GM21619 (cell line): ENCODE measurements at regions not wholly inside any gene's neighbourhood (a gene's known extent, or its start where the extent isn't known, plus 50 kb on each side); places are given as distances from the start of the nearest gene placed in this dataset.
"Not testable (repeated sequence)": the region's sequence is repeated elsewhere in the genome, so short reads cannot be mapped to it uniquely, and the experiment has no call there.

ENCODE experiments used
- ATAC-seq: cut with Tn5 transposase; IDR thresholded peaks from one replicate; pipeline ENCODE4 v1.9.1; 2021; ENCODE audit not compliant: unreplicated experiment

DNA sequence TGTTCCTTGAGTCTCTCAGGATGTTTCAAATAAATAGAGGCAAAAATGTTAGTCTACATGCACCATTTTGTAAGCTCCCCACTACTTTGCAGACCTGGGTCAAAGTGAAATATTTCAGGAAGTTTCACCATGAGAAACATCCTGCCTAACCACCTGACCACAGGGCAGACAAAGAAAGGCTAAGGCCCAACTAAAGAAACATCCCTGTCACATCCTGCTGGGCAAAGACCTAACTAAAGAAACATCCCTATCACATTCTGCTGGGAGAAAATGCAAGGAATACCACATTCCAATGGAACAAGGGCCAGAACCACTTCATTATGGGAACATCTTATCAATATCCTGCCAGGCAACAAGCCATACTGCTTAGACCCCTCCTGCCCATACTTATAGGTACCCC is 1303.4 kb downstream of the TECRL start:
- ATAC-seq, result no peak

DNA sequence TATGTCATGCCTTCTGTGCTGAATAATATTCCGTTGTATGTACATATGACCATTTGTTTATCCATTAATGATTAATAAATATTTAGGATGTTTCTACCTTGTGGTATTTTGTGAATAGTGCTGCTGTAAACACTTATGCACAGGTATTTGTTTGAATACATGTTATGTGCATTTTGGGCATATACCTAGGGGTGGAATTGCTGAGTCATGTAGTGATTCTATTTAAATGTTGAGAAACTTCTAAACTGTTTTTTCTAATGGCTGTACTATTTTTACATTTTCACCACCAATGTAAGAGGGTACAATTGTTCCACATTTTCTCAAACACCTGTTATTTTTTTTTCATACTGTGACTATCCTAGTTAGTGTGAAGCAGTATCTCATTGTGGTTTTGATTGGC is 1318.6 kb downstream of the TECRL start:
- ATAC-seq, result no peak

DNA sequence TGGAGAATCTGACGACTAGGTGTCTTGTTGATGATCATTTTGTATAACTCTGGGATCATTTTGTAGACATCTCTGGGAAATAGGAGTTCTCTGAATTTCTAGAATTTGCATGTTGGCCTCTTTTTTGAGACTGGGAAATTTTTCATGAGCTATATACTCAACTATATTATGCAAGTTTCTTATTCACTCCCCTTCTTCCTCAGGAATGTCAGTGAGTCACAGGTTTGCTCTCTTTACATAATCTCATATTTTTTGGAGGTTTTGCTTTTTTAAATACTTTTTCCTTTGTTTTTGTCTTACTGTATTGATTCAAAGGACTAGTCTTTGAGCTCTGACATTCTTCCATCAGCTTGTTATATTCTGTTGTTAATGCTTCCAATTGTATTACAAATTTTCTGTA is 1324.2 kb downstream of the TECRL start:
- ATAC-seq, result no peak

DNA sequence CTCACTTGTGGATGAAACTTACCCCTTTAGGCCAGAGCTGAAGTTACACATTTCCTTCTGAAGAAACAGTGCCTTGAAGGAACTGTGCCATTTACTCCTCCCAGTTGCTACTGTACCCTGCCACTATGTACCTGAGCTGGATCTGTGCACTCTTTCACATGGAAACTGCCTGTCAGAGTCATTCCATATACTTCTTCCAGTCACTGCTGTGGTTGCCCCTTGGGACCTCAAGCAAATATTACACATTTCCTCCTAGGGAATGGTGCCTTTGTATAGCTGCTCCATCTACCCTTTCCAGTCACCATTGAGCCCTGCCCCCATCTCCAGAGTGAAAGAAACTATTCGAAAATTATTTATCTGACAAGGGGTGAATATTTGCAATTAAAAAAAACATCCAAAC is 1328.3 kb downstream of the TECRL start:
- no peak for ATAC-seq

DNA sequence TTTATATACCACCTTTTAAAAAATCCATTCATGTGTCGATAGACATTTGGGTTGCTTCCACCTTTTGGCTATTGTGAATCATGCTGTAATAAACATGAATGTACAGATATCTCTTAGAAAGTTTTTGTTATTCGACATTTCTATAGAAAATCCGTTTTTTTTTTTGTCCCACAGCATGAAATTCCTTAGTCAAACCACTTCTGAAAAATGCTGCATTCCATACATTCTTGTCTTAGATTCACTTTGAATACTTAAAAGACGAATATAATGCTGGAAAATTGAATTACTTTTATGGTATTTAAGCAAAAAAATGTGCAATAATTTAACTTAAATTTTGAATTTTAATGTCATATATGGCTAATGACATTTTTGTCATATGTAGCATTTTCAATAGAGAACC is 1345.5 kb downstream of the TECRL start:
- ATAC-seq, result no peak

DNA sequence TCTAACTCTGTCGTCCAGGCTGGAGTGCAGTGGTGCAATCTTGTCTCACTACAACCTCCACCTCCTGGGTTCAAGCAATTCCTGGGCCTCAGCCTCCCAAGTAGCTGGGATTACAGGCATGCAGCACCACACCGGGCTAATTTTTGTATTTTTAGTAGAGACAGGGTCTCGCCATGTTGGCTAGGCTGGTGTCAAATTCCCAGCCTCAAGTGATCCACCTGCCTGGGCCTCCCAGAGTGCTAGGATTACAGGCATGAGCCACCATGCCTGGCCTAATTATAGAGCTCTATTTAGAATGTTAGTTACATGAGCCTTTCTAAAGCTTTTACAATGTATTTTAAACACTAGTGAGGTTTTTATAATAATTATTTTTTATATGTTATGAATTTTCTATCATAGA is 1346.4 kb downstream of the TECRL start:
- ATAC-seq, result not testable (repeated sequence)

DNA sequence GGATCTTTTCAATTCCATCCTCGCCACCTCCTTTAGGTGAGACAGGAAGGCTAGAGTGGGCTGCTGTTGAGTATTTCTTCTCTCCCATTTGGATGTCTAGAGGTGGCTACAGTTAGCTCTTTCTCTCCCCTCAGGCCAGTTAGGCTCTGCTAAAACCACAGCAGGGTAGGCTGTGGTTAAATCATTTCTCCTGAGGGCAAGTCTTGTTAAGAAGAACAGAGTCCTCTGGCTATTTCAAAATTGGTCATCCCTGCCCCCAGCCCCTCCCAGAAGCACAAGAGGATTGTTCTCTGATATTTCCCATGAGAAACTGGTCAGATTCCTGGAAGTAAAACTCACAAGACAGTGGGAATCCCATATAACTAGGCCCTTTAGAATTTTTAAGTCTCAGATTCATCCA is 1359.5 kb downstream of the TECRL start:
- ATAC-seq, result no peak

DNA sequence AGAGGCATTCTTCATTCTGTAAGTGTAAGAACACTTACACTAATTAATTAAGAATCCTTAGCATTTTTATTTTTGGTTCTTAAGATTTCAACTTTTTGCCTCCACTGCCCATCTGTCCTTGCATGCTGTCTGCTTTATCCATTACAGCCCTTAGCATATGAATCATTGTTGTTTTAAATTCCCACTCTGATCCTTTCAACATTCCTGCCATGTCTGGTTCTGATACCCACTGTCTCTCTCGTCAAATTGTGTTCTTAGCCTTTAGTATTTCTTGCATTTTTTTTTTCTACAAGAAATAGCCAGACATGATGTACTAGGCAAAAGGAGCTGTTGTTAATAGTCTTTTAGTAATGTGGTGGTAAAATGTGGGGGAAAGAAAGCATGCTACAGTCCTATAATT is 1360.0 kb downstream of the TECRL start:
- ATAC-seq, result no peak

DNA sequence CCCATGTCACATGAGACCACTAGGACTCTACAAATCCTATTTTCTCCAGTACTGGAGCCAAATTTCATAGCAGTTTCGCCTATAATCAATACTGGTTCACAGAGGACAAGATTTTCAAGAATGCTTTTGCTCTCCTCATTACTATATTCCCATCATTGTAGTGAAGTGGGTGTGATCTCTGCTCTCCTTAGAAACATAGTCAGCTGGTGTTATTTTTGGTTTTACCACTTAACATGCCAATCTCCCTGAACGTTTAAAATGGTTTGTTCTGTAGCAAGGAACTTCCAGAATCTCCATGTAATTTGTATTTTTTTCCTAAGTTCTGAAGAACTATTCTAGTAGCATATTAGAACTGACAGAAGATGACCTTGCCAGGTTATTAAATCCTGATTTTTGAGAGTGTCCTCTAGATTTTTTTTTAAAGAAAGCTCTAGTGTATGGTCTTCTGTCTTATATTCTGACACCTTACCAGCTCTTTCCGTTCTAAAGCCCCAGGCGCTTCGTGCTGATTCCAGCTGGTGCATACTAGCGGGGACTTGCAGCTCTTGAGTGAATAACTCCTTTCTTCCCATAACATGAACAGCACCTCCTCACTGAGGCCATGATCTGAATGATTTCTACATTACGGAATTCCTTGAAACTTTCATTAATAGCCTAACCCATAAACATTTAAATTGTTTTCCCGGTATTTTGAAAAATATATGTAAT is 1372.9 kb downstream of the TECRL start:
- no peak for ATAC-seq

DNA sequence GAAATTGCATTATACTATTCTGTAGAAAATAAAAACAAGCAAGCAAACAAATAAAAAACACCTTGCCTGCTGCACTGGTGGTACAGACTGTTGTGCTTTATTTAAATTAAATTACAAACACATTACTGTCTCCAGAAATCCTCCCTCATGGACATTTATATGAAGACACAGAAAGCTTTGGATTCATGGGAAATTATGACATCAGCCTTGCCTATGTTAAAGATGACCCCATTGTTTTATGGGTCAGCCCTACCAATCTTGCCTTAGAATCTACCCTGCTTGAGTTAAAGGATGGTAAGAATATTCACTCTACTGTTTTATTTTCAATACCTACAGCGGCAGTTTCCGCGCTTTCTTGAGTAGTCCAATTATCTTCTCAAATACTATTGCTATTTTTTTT is 1379.9 kb downstream of the TECRL start:
- no peak for ATAC-seq

DNA sequence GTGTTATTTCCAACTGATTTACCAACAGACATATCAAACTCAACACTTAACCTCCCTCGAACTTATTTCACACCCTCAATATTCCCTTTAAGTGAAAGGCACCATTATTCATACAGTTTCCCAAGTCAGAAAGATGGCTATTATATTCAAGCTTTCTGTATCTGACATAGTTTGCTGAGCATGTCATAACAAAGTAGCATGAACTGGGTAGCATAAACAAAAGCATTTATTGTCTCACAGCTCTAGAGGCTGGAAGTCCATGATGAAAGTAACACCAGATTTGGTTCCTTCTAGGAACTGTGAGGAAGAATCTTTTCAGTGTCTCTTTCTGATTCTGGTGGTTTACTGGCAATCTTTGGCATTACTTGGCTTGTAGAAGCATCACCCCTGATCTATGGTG is 1388.6 kb downstream of the TECRL start:
- ATAC-seq, result no peak

DNA sequence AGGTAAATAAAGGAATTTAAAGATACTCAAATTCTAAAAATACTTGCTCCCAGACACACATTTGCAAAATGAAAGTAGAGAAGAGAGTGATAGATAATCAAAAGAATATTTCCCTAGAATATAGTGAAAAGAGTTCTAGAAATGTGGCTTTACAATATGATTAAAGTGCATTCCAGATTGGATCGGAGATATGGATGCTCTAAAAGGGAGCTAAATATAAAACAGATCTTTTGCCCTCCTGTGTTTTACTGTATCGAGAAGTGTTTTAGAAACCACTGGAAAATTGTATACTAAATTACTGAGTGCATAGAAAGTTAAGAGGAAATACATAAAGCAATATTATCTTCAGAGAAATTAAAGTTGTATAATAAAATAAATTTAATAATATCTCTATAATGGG is 1392.0 kb downstream of the TECRL start:
- no peak for ATAC-seq

DNA sequence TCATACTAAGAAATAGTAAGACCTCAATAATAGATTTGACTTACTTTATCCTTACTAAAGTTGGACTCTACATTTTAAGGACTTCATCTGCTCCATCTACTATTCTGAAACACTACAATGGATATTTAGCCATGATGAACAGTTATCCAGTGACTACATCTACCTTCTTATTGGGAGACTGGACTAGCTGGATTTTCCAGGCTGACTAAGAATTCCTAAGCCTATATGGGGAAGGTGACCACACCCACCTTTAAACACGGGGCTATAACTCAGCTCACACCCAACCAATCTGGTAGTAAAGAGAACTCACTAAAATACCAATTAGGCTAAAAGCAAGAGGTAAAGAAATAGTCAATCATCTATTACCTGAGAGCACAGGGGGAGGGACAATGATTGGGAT is 1438.4 kb downstream of the TECRL start:
- no peak for ATAC-seq

DNA sequence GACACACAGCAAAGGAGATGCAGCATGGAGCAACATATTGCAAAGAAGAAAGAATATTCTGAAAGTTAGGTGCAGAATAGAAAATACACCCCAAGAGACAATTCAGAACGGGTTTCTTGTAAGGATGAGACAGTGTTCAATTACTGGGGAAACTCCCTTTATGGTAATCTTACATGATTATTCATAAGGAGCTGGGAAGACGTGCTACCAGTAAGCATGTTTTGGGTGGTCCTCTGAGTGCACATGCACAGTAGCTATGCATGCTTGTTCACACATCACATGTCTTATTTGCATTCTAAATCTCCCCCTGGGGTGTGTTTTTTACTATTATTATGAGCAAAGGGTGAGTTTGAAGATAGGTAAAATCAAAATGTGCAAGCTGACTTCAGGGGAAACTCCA is 1448.8 kb downstream of the TECRL start:
- no peak for ATAC-seq

DNA sequence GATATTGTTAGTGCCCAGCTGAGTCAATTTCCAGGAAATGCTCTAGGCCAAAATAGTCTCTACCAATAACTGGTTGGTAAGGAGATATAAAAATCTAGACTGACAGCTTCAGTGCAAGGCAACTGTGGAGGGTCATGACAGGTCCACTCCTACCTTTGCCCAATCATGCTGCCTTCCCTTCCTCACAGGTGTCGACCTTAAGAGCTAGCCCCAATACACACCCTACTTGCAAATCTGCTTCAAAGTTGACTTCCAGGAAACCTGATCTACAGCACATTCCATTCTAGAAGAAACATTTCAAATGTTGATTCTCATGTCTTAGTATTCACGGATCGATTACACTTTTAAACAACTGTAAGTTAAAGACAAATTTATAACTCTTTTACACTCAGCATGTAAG is 1455.5 kb downstream of the TECRL start:
- ATAC-seq, result no peak

DNA sequence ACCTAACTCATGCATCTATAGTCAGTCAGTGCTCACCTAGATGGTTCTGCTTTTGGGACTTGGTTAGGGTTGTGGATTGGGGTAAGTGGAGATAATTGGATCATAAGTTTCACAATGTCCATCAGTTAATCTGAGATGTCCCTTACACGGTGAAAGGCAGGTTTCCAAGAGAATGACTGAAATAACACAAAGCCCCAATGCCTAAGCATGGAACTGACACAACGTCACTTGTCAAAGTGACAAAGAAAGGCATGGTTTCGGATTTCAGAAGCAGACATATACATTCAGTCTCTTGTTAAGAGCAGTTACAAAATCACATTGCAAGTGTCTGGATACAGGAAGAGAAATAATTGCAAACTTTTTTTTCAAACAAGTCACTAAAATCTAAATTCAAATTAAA is 1456.9 kb downstream of the TECRL start:
- no peak for ATAC-seq

DNA sequence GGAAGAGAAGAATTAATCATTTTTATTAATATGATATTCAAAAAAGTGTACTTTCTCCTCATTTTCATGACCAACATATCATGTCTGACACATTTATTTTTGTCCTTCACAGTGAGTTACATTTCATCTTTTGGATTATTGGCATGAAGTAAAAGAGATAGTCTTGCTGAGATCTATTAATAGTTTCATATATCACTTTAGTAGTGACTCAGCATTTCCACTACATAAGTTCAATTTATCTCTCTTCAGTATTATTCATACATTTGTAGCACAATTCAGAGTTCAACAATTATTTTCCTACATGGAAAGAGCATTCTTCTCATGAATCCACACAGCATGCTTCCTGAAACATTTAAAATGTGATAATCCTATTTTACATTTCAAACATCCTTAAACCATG is 1461.1 kb downstream of the TECRL start:
- no peak for ATAC-seq

DNA sequence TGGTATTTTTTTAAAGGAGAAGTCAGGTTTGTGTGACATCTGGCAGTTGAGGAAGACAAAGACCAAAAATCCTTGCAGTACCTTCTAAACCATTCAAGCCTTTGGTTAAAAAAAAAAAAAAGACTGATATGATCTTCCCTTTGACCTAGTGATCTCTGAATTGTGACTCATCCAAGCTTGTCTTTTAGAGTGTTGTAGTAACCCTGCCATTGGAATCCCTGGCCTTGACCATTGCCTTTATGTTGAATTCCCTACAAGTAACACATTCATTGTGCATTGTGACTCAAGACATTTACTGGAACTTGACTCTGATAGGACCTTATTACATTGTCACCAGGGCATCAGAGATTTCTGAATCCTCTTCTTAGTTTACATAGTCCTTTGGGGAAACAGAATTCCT is 1469.0 kb downstream of the TECRL start:
- ATAC-seq, result no peak

DNA sequence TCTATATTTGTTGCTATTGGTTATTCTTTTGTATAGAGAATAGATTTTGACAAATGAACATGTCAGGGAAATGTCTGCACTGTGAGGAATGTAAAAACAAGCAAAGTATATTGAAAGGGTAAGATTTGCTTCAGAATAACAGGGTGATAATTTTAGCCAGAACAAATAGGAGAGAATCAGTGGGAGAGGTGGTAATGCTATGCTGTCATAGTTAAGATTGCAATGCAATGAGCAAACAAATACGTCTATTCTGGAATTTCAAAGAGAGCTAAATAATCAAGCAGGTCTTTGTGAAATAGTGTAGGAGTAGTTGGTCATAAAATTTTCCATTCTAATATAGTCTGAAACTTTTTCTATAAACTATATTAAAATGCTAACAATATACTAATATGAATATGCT is 1478.4 kb downstream of the TECRL start:
- ATAC-seq, result no peak

DNA sequence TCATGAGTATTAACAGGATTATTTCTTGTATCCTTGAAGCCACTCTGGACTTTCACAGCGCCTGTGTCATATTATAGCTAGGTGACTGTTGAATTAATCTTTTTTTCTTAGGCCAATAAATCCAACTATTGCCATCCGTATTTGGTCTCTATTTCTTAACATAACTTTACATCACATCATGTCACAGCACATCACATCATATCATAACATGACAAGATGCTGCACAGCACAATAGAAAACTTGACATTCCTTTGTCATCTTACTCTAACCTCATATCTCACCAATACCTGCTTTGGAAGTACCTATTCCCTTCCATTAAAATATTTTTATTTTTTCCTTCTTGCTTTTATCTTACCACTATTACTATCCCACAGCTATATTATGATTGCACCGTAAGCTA is 1480.8 kb downstream of the TECRL start:
- no peak for ATAC-seq

DNA sequence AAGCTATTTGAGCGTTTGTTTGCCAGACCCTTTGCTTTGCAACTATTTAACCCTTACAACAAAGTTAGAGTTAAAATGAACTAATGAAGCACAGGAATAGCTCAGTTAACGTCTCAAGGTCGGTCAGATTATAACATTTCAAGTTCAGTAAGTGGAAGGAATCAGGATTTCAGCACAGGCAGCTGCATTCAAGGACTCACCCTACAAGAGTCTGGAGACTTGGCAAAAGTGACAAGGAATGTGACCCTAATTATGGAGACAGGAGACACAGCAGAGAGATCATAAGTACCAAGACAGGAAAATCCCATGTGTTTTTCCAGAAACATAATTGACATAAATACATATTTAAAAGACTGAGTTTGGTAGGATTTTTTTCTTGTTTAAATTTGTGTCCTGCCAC is 1481.7 kb downstream of the TECRL start:
- ATAC-seq, result no peak

DNA sequence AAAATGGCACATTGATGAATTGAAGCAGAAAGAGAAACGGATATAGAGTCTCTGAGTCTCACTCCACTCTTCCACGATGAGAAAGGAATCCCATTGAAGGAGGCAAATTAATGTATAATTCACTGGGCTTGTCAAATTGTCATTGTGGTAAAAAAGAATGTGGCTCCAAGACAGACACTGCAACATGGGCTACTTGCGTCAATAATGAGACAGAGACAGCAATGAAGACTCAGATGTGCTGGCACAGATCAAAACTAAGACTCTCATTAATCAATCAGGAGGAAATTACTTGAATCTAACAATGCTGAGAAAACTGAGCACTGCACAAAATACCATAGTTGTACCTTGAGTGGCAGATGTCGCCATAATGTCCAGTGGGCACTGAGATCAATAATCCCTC is 1485.5 kb downstream of the TECRL start:
- ATAC-seq, result no peak

DNA sequence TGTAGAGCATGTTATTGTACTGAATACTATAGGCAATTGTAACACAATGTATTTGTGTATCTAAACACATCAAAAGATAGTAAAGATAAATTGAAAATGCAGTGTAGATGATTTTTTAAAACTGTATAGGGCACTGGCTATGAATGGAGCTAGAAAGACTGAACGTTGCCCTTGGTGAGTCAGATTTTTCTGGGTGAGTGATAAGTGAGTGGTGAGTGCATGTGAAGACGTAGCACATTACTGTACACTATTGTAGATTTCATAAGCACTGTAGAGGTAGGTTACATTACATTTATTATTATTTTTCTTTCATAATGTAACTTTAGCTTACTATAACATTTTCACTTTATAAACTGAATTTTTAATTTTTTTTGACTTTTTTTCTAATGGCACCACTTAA is 1491.6 kb downstream of the TECRL start:
- ATAC-seq, result no peak

DNA sequence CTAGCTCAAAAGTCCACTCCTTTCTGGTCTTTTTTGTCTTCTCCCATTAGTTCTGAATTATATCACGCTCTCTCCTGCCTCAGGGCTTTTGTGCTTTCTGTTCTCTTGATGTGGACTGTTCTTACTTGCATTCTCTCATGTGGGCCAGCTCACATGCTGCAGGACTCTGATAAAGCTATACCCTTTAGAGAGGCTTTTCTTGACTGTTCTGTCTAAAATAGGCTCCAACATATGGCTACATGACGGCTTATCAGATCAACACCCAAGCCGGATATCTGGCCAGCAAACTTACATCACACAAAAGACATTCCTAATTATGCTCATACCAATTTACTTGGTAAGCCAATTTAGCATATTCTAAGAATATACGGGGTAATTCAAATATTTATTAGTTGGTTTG is 1494.5 kb downstream of the TECRL start:
- no peak for ATAC-seq
